ENCODE measurements at regions not wholly inside any gene's neighbourhood (a gene's known extent, or its start where the extent isn't known, plus 50 kb on each side); places are given as distances from the start of the nearest gene placed in this dataset.
"Not testable (repeated sequence)": the region's sequence is repeated elsewhere in the genome, so short reads cannot be mapped to it uniquely, and the experiment has no call there.

- H3K4me3 Mint-ChIP-seq, result no peak overlapping the region
- H3K27me3 Mint-ChIP-seq (ENCODE audit: insufficient read depth), result no peaks in the 10 kb centered on the region
- no peak overlapping the region for H3K27ac Mint-ChIP-seq
- H3K4me1 Mint-ChIP-seq (ENCODE audit: low read depth), result no peaks in the 10 kb centered on the region
- intact Hi-C loops (cut with micrococcal nuclease), result no loop called here
- H3K36me3 Mint-ChIP-seq (ENCODE audit: low read depth), result no peaks in the 10 kb centered on the region
- no peak for DNase-seq (ENCODE audit: low spot score)
- peaks cover 5% of the 10 kb centered on the region for H3K9me3 Mint-ChIP-seq
Observed at GRCh38 chr12:87441511-87441910, 587.7 kb downstream of the C12orf50 start.

- DNase-seq (ENCODE audit: low spot score), result no peak
- no peaks in the 10 kb centered on the region for H3K4me1 Mint-ChIP-seq (ENCODE audit: low read depth)
- intact Hi-C loops (cut with micrococcal nuclease), result no loop called here
- no peaks in the 10 kb centered on the region for H3K9me3 Mint-ChIP-seq
- H3K4me3 Mint-ChIP-seq, result no peak overlapping the region
- H3K27ac Mint-ChIP-seq, result no peak overlapping the region
- no peaks in the 10 kb centered on the region for H3K27me3 Mint-ChIP-seq (ENCODE audit: insufficient read depth)
- H3K36me3 Mint-ChIP-seq (ENCODE audit: low read depth), result no peaks in the 10 kb centered on the region
Observed at GRCh38 chr12:87439990-87440827, 589.0 kb downstream of the C12orf50 start.

- Mint-ChIP-seq H3K4me1 (ENCODE audit: low read depth) (no peaks in the 10 kb centered on the region), H3K36me3 (ENCODE audit: low read depth) (no peaks in the 10 kb centered on the region), H3K4me3 (no peak overlapping the region), H3K9me3 (peaks cover 15% of the 10 kb centered on the region), H3K27me3 (ENCODE audit: insufficient read depth) (no peaks in the 10 kb centered on the region), H3K27ac (no peak overlapping the region)
- intact Hi-C loops (cut with micrococcal nuclease), result no loop called here
- no peak for DNase-seq (ENCODE audit: low spot score)
Observed at GRCh38 chr12:87430444-87430843, 598.8 kb downstream of the C12orf50 start.

GRCh38 chr12:87428701-87429277 lies 600.4 kb downstream of the C12orf50 start:
- no peak for DNase-seq (ENCODE audit: low spot score)
- no peaks in the 10 kb centered on the region for H3K4me1 Mint-ChIP-seq (ENCODE audit: low read depth)
- H3K9me3 Mint-ChIP-seq, result peaks cover 15% of the 10 kb centered on the region
- no peak overlapping the region for H3K27ac Mint-ChIP-seq
- intact Hi-C loops (cut with micrococcal nuclease), result no loop called here
- no peak overlapping the region for H3K4me3 Mint-ChIP-seq
- H3K36me3 Mint-ChIP-seq (ENCODE audit: low read depth), result no peaks in the 10 kb centered on the region
- H3K27me3 Mint-ChIP-seq (ENCODE audit: insufficient read depth), result no peaks in the 10 kb centered on the region

GRCh38 chr12:87427770-87428169 lies 601.4 kb downstream of the C12orf50 start:
- intact Hi-C loops (cut with micrococcal nuclease), result no loop called here
- Mint-ChIP-seq H3K27me3 (ENCODE audit: insufficient read depth) (no peaks in the 10 kb centered on the region), H3K9me3 (peaks cover 12% of the 10 kb centered on the region), H3K4me1 (ENCODE audit: low read depth) (no peaks in the 10 kb centered on the region), H3K36me3 (ENCODE audit: low read depth) (no peaks in the 10 kb centered on the region), H3K4me3 (no peak overlapping the region), H3K27ac (no peak overlapping the region)
- DNase-seq (ENCODE audit: low spot score), result no peak

GRCh38 chr12:87425942-87426554 lies 603.2 kb downstream of the C12orf50 start:
- intact Hi-C loops (cut with micrococcal nuclease), result no loop called here
- no peaks in the 10 kb centered on the region for H3K36me3 Mint-ChIP-seq (ENCODE audit: low read depth)
- peaks cover 22% of the 10 kb centered on the region for H3K9me3 Mint-ChIP-seq
- H3K27me3 Mint-ChIP-seq (ENCODE audit: insufficient read depth), result no peaks in the 10 kb centered on the region
- no peak overlapping the region for H3K4me3 Mint-ChIP-seq
- no peak overlapping the region for H3K27ac Mint-ChIP-seq
- no peaks in the 10 kb centered on the region for H3K4me1 Mint-ChIP-seq (ENCODE audit: low read depth)
- no peak for DNase-seq (ENCODE audit: low spot score)

- H3K27me3 Mint-ChIP-seq (ENCODE audit: insufficient read depth); H3K4me1 Mint-ChIP-seq (ENCODE audit: low read depth); H3K36me3 Mint-ChIP-seq (ENCODE audit: low read depth); H3K4me3 Mint-ChIP-seq; H3K27ac Mint-ChIP-seq; intact Hi-C loops (cut with micrococcal nuclease); DNase-seq (ENCODE audit: low spot score): not testable (repeated sequence)
- H3K9me3 Mint-ChIP-seq, result peaks cover 26% of the 10 kb centered on the region
Observed at GRCh38 chr12:87421233-87421632, 608.0 kb downstream of the C12orf50 start.

GRCh38 chr12:87413784-87414183 lies 615.4 kb downstream of the C12orf50 start:
- Mint-ChIP-seq H3K4me1 (ENCODE audit: low read depth) (no peaks in the 10 kb centered on the region), H3K36me3 (ENCODE audit: low read depth) (no peaks in the 10 kb centered on the region), H3K9me3 (peaks cover 28% of the 10 kb centered on the region), H3K27ac (no peak overlapping the region), H3K4me3 (no peak overlapping the region), H3K27me3 (ENCODE audit: insufficient read depth) (no peaks in the 10 kb centered on the region)
- intact Hi-C loops (cut with micrococcal nuclease), result no loop called here
- no peak for DNase-seq (ENCODE audit: low spot score)

GRCh38 chr12:87406926-87407325 lies 622.3 kb downstream of the C12orf50 start:
- H3K27ac Mint-ChIP-seq, result no peak overlapping the region
- H3K4me3 Mint-ChIP-seq, result no peak overlapping the region
- no peak for DNase-seq (ENCODE audit: low spot score)
- H3K36me3 Mint-ChIP-seq (ENCODE audit: low read depth), result no peaks in the 10 kb centered on the region
- H3K4me1 Mint-ChIP-seq (ENCODE audit: low read depth), result no peaks in the 10 kb centered on the region
- peaks cover 16% of the 10 kb centered on the region for H3K9me3 Mint-ChIP-seq
- H3K27me3 Mint-ChIP-seq (ENCODE audit: insufficient read depth), result no peaks in the 10 kb centered on the region
- intact Hi-C loops (cut with micrococcal nuclease), result no loop called here

GRCh38 chr12:87405918-87406317 lies 623.3 kb downstream of the C12orf50 start:
- no peak for DNase-seq (ENCODE audit: low spot score)
- intact Hi-C loops (cut with micrococcal nuclease), result no loop called here
- peaks cover 8% of the 10 kb centered on the region for H3K9me3 Mint-ChIP-seq
- no peak overlapping the region for H3K4me3 Mint-ChIP-seq
- no peaks in the 10 kb centered on the region for H3K4me1 Mint-ChIP-seq (ENCODE audit: low read depth)
- no peaks in the 10 kb centered on the region for H3K36me3 Mint-ChIP-seq (ENCODE audit: low read depth)
- H3K27me3 Mint-ChIP-seq (ENCODE audit: insufficient read depth), result no peaks in the 10 kb centered on the region
- no peak overlapping the region for H3K27ac Mint-ChIP-seq

- H3K9me3 Mint-ChIP-seq; intact Hi-C loops (cut with micrococcal nuclease); H3K4me3 Mint-ChIP-seq; H3K36me3 Mint-ChIP-seq (ENCODE audit: low read depth); DNase-seq (ENCODE audit: low spot score); H3K27me3 Mint-ChIP-seq (ENCODE audit: insufficient read depth); H3K4me1 Mint-ChIP-seq (ENCODE audit: low read depth); H3K27ac Mint-ChIP-seq: not testable (repeated sequence)
Observed at GRCh38 chr12:87394168-87394567, 635.0 kb downstream of the C12orf50 start.

- H3K27ac Mint-ChIP-seq, result no peak overlapping the region
- no peak for DNase-seq (ENCODE audit: low spot score)
- no peaks in the 10 kb centered on the region for H3K36me3 Mint-ChIP-seq (ENCODE audit: low read depth)
- intact Hi-C loops (cut with micrococcal nuclease), result no loop called here
- no peaks in the 10 kb centered on the region for H3K4me1 Mint-ChIP-seq (ENCODE audit: low read depth)
- H3K27me3 Mint-ChIP-seq (ENCODE audit: insufficient read depth), result peaks cover 2% of the 10 kb centered on the region
- peaks cover 4% of the 10 kb centered on the region for H3K9me3 Mint-ChIP-seq
- H3K4me3 Mint-ChIP-seq, result no peak overlapping the region
Observed at GRCh38 chr12:87388376-87388775, 640.8 kb downstream of the C12orf50 start.

- no peak overlapping the region for H3K27ac Mint-ChIP-seq
- H3K4me3 Mint-ChIP-seq, result no peak overlapping the region
- no peaks in the 10 kb centered on the region for H3K36me3 Mint-ChIP-seq (ENCODE audit: low read depth)
- no peaks in the 10 kb centered on the region for H3K4me1 Mint-ChIP-seq (ENCODE audit: low read depth)
- no peak for DNase-seq (ENCODE audit: low spot score)
- peaks cover 4% of the 10 kb centered on the region for H3K9me3 Mint-ChIP-seq
- intact Hi-C loops (cut with micrococcal nuclease), result no loop called here
- peaks cover 2% of the 10 kb centered on the region for H3K27me3 Mint-ChIP-seq (ENCODE audit: insufficient read depth)
Observed at GRCh38 chr12:87385322-87385721, 643.9 kb downstream of the C12orf50 start.

Measured in activated T-helper 1 cell treated with anti-CD3 and anti-CD28 coated beads, Interleukin-12 subunit alpha, Interleukin-12 subunit beta, Interleukin-2, Interleukin-4 antibody, amounts not matched to agents 30 ng/mL and 10 ng/mL and 1 ng/mL, durations not matched to agents 14 hours and 24 hours and 36 hours (primary cell).